ENCODE measurements at regions not wholly inside any gene's neighbourhood (a gene's known extent, or its start where the extent isn't known, plus 50 kb on each side); places are given as distances from the start of the nearest gene placed in this dataset.

DNA sequence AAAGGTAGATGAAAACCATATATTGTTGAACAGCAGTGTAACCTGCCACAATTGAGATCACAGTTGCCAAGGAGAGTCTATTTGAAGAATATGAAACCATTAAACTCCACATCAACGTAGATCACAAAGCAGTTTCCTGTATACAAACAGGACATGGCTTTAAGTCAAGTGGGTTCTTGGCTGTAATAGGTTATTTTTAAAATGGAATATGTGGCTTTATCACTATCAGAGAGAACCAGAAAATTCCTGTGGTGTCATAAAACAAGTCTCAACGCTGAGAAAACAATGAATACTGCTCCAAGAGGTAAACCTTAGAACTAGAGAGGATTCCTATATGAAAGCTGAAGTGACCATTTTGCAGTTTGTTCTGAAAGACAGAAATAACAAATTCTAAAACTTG lies 999.7 kb downstream of the CDH11 start:
- no peak for TF ChIP-seq POLR2AphosphoS5 (IDR thresholded peaks at IDR 0.05; ENCODE audit: borderline replicate concordance, low read depth, low read length)
- TF ChIP-seq FOXP2 (optimal IDR thresholded peaks at IDR 0.05; ENCODE audit: control extremely low read depth, extremely low read length, insufficient read depth), result no peak
- no peak for TF ChIP-seq EZH2 (IDR thresholded peaks at IDR 0.05)

Measured in SK-N-MC (cell line).